ENCODE measurements at regions not wholly inside any gene's neighbourhood (a gene's known extent, or its start where the extent isn't known, plus 50 kb on each side); places are given as distances from the start of the nearest gene placed in this dataset.
"Not testable (repeated sequence)": the region's sequence is repeated elsewhere in the genome, so short reads cannot be mapped to it uniquely, and the experiment has no call there.

DNA sequence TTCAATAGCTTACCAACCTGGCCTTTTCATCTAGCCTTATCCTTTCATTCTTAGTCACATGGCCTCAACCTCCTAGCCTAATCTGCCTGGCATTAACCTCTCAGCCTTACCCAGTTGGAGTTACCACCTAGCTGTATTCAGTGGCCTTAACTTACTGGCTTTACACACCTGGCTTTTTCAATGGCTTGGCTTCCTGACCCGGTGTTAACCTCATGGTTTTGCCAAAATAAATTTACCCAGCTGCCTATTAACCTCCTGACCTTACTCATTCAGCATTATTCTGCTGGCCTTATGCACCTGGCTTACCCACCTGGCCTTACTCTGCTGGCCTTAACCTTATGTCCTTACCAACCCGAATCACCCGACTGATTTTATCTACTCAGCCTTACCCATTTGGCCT lies 135.5 kb upstream of the ZSWIM2 start:
- no peak for DNase-seq

DNA sequence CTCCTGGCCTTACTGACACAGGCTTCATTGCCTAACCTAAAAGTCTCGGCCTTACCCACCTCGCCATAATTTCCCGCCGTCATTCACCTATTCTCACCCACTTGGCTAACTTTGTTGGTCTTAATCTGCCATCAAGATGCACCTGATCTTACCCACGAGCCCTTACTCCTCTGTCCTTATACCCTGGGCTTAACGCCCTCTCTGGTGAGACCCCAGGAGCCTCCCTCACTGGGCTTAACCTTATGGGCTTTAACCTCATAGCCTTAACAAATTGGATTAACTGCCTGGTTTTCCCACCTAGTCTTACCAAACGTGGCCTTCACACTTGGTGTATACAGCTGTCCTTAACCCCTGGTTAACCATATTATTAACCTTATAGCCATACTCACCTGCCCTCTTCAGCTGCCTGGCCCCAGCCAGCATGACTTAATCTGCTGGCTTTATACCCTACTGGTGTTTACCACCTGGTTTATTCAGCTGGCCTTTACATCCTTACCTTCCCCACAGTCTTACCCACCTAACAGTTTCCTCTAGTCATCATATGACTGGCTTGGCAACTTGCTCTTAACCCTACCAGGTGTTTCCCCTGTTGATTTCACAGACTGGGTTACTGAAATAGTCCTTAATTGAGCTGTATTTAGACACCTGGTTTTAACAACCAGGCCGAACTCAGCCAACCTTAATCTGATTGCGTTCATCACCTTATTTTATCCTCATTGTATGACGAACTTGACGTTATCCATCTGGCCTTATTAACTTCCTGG lies 132.0 kb upstream of the ZSWIM2 start:
- no peak for DNase-seq

DNA sequence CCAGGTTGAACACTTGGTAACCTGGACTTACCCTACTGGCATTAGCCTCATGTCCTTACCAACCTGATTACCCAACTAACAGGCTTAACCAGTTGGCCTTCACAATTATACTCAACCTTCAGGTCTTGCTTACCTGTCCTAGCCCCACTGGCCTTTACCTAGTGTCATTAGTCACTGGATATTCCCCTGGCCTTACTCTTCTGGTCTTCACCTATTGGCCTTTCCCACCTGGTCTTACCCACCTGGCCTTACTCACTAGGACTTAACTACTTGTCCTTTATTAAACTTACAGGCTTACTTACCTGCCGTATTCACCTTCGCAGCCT lies 131.1 kb upstream of the ZSWIM2 start:
- DNase-seq: no peak

DNA sequence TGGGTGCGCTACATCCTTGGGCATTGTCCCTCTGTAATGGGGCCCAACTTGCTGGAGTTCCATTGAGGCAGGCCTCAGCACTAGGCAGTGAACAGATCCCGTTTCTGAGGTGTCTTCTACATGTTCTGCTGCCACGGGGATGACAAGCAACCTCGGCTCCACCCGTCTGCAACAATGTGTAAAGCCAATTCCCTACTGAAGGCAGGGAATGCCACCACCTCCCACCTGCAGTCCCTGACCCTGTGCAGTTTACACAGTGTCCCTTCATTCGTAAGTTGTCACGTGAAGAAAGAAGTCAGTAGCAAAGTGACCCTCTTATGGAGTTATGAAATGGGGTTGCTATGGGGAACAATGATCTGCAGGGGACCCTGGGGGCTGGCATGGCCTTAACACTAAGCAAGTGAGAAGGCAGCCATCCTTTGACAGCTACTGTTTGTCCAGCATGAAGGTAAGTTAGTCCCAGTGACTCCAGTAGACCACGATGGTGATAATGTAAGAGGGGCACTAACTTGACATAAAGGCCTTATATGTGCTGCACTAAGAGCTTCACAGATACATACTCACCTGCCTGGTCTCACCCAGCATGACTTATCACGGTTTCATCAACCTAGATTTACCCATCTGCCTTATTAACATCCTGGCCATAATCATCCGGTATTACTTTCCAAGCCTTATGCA lies 130.6 kb upstream of the ZSWIM2 start:
- DNase-seq: no peak

DNA sequence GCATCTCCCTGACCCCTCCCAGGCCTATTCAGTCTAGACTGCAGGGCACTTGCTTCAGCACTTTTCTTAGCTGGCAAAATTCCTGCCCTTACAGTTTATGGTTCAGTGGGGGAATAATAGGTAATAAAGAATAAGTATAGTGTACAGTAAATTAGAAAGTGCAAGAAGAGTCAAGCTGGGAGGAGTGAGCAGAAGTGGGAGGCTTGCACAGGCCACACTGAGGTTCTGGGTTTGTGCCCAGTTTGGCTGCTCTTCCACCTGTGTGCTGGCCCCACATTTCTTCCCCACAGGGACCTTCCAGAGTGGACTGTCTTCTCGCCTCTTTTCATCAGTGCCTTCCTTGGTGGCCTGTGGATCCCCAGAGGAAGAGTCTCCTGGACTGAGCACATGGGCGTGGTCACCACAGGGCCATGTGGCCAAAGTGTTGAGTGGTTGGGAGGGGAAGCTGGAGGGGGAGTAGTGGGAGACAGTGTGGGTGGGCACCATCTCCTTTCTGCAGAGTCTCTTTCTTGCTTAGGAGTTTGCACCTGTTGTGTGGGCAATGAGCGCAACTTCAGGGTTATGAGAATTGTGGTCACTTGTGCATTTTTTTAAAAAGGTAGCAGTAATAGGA lies 128.6 kb upstream of the ZSWIM2 start:
- no peak for DNase-seq

DNA sequence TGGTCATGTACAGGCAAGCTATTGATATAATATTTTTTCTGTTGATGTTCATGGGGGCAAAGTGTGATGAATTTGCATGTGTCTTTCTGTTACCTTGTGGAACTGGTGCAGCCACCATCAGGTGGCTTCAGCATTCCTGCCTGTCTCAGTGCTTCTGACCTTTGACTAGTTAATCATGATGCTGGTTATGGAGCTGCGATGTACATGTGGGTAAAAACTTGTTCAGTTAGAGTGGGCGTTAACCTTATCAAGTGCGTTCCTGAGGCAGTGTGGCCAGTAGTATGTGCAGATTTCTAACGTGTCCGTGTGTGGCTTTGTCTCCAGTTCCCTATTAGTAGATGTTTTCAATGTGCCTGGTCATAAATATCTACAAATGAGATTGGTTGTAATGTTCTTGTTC lies 127.4 kb upstream of the ZSWIM2 start:
- DNase-seq: peak; percentile 2

DNA sequence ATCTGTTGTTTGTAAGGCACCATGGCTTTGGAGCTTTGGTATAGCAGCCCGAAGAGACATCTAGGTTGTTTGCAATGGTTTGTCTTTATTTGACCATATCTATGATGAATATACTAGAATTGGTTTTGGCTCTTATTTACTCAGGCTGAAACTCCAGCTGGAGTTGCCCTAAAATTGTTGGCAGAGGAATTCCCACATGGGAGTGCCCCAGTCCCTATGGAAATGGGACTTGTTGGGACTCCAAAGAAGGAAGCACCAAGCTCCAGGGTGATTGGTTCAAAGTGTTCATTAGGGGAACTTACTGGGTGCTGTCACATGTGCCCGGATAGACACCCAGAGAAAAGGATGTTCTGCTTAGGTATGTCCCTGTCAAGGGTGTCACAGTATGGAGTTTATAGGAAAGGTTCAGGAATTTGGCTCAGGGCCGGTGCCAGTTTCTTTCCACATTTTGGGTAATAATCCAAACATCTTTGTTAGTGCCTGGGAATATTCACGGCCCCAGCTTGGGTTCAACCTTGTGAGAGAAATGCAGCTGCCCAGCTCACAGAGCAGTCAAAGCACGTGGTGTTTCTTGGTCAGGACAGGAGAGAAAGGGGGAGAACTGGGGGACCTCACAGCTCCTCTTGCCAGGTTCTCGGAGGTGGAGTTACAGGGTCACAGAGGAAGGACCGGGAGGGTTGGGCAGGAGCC lies 123.5 kb upstream of the ZSWIM2 start:
- DNase-seq: no peak

DNA sequence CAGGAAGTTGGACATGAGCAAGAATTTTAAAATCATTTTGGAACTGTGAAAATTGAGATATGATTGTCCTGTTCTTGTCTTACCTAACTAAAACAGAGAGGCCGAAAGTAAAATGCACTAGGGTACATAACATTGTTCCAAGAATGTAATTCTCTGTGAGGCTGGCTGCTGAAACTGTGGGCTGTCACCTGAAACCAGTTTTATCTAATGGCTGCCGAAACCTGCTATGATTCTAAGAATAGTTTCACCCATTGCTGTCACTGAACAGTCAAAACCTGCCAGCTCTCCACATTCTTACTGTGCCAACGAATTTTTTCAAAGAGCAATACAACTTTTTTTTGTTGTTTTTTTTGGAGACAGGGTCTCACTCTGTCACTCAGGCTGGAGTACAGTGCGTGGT lies 119.3 kb upstream of the ZSWIM2 start:
- DNase-seq: no peak

DNA sequence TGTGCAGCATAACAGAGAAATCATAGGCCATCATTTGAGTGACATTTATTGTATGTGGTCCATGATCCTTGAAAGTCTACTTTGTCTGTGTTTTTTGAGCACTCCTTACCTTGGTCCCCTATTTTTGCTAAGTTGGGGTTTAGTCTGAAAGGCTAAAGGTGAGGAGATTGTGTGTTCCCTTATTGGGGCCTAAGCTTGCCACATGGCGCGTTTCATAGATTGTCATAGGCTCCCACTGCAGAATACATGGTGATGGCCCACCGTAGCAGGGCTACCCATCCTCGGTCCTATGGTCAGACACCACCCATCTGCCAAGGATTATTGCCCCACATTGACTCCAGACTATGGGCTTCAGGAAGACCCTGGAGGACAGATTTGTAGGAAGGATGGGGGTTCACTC lies 117.0 kb upstream of the ZSWIM2 start:
- DNase-seq: no peak

DNA sequence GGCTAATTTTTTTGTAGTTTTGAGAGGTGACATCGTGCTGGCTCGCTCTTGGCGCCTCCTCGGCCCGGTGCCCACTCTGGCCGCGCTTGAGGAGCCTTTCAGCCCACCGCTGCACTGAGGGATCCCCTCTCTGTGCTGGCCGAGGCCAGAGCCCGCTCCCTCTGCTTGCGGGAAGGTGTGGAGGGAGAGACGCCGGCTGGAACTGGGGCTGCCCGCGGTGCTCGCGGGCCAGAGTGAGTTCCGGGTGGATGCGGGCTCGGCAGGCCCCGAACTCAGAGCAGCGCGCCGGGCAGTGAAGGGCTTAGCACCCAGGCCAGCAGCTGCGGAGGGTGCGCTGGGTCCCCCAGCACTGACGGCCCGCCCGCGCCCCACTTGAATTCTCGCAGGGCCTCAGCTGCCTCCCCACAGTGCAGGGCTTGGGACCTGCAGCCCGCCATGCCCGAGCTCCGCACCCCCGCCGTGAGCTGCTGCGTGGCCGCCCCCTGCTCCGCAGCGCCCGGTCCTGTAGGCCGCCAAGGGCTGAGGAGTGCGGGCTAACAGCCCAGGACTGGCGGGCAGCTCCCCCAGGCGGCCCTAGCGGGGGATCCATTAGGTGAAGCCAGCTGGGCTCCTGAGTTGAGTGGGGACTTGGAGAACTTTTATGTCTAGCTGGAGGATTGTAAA lies 113.2 kb upstream of the ZSWIM2 start:
- no peak for DNase-seq

DNA sequence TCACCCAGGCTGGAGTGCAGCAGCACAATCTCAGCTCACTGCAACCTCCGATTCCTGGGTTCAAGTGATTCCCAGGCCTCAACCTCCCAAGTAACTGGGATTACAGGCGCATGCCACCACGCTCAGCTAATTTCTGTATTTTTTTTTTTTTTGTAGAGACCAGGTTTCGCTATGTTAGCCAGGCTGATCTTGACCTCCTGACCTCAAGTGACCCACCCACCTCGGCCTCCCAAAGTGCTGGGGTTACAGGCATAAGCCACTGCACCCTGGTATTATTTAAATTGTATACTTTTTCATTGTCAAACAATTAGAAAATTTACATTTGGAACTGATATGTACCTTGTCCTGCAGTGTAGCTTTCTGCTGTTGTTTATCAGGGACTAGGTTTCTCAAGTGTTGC lies 111.3 kb upstream of the ZSWIM2 start:
- DNase-seq: not testable (repeated sequence)

DNA sequence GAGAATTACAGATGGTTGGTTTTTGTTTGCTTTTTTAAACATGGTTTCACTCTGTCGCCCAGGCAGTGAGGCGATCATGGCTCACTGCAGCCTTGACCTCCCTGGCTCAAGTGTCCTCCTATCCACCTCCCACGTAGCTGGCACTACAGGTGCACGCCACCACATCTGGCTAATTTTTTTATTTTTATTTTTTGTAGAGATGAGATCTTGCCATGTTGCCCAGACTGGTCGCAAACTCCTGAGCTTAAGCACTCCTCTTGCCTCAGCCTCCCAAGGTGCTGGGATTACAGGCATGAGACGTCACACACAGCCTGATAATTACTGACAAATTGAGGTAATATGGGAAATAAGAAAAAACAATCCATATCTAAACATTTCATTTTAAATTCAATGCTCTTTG lies 110.5 kb upstream of the ZSWIM2 start:
- no peak for DNase-seq

DNA sequence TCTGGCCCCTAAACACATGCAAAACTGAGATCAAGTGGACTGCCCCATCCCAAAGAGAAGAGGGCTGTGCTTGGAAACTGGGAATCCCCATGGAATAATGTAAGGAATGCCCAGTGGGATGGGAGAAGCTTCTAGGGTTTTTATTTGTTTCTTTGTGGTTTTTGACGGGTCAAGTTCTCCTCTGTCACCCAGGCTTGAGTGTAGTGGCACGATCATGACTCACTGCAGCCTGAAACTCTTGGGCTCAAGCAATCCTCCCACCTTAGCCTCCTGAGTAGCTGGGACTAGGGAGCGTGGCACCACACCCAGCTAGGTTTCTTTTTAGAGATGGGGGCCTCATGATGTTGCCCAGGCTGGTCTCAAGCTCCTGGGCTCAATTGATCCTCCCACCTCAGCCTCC lies 101.7 kb upstream of the ZSWIM2 start:
- DNase-seq: no peak

DNA sequence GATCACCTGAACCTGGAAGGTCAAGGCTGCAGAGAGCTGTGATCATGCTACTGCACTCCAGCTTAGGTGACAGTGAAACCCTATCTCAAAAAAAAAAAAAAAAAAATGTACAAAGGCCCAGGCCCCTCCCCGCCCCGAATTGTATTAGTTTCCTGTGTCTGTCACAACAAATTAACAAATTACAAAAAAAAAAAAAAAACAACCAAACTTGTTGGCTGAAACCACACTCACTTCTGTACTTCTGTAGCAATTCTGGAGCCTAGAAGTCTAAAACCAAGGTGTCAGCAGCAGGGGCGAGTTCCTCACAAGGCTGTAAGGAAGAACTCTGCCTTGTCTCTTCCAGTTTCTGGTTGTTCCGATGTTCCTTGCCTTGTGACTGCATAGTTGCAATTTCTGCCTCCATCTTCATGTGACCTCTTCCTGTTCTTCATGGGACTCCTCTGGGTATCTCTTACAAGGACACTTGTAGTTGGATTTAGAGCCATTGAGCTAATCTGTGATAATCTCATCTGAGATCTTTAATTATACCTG lies 100.8 kb upstream of the ZSWIM2 start:
- no peak for DNase-seq

DNA sequence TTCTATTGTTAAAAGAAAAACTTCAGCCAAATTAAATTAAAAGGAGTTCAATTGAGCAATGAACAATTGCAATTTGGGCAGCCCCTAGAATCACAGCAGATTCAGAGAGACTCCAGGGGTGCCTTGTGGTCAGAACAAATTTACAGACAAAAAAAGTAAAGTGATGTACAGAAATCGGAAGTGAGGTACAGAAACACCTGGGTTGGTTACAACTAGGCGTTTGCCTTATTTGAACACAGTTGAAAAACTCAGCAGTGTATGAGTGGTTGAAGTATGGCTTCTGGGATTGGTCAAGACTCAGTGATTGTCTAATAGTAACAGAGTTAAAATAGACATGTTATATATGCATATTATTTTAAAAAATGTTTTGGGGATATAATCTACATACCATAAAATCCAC lies 98.5 kb upstream of the ZSWIM2 start:
- DNase-seq: no peak

DNA sequence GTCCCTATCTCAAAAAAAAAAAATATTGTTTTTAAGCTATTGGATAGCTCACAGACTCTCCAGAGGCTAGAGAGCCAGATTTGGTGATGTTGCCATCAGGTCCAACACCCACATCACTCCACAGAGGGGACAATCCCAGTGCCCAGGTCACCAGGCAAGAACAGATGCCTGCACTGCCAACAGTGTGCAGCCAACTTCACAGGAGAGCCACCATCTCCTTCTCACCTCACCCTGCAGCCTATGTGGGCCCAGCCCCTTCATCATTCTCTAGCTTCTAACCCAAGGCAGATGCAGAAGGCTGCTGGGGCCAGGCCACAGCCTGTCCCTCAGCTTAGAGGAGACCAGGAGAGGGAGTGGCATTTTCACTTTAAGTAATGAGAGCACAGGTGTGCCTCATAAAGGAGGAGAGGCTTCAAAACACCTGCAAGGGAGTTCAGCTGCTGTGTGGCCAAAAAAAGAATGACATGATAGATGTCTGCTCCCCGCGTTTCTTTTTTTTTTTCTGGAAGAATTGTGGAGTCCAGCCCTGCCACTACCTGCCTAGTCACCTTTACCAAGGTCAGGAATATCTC lies 98.0 kb upstream of the ZSWIM2 start:
- no peak for DNase-seq

DNA sequence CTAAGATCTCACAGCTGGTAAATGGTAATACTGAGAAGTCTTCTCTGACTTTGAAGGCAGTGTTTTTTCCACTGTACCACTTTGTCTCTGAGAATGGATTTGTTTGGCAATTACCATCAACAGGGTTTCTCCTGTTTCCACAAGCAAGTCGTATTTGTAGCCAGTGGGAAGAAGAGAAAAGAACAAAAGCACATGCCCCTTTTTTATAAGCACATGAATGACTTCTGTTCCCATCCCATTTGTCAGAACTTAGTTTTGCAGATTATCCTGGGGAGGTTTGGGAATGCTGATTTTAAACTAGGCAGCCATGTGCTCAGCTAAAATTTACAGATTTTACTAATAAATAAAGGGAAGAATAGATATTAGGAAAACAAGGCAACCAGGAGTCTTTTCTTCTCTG lies 92.9 kb upstream of the ZSWIM2 start:
- DNase-seq: no peak

DNA sequence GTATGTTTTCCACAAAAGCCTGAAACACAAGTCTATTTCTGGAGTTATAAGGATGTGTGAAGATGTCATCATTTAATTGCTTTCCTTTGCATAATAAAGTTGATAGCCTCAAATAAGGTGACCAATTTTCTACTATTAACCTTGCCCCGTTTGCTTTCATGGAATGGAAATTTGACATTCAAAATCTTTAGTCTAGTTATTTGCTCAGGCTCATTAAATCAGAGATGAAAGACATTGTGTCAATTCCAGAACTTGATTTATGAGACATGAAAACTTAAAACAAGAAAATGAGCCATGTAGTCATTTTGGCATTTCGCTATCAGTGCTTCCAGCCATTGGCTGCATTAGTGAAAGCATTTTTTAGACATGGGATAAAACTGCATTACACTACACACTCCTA lies 91.5 kb upstream of the ZSWIM2 start:
- DNase-seq: no peak

DNA sequence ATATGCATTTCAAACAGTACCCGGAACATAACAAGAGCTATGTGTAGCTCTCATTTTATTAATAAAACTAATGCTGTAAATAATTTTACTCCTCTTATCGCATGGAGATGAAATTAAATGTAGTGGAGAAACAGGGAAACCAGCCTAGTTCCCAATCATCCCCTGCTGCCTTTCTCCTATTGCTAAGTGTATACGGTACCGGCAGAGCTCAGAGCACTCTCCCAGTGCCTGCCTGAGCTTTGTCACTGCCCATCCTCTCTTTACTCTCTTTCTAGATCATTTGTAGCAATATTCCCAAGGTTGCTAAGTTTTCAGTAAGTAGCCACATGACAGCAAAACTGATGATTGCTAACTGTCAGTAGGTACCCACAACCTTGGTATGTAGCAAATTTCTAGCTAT lies 85.5 kb upstream of the ZSWIM2 start:
- DNase-seq: no peak

DNA sequence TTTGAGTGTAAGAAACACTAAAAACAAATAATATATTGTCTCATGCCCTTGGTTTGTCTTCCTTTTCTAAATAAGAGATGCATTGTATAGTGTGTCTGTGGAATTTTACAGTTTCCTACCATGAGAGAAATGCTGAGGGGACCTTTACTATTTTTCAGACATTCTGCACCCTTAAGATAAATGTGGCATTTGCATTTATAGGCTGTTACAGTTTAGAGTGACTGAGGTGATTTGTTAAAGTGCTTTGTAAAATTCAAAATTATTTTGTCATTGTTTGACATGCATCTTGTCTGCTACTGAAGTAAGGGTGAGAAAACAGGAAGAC lies 78.9 kb upstream of the ZSWIM2 start:
- DNase-seq: no peak

DNA sequence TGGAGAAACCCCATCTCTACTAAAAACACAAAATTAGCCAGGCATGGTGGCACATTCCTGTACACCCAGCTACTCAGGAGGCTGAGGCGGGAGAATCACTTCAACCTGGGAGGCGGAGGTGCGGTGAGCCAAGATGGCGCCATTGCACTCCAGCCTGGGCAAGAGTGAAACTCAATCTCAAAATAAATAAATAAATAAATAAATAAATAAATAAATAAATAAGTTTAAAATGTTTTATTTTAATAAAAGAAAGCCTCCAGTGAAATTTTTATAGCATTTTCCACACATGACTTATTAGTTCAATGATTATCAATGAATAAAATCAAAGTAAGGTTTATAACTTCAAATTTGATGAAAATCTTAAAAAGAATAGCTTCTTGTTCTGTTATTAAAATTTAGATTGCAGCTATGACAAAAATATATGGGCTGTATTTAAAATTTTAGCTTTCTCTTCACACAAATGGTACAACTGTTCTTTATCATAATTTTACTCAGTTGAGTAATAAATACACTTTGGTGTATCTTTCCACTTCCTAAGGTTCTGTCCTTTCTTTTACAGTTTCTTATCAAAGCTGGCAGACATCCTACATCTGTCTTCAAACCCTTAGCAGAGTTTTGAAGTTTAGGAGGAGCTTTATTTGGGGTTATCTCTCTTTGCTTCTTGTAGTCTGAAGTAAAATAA lies 78.4 kb upstream of the ZSWIM2 start:
- DNase-seq: peak; percentile 80

DNA sequence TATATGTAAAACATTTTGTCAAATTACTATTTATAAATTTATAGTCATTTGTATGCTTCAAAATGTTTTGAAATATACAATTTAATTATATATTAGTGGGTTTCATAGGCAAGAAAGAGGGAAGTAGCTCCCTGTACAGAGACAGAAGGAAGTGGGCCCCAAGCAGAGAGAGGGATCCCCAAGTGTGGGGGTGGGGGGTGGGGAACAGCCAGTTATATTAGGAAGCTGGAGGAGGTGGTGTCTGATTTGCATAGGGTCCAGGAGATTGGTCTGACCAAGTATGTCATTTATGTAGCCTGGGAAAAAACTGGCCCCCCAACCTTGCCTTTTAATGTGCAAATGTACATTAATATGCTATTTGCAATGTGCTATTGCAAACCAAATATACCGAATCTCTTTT lies 76.5 kb upstream of the ZSWIM2 start:
- no peak for DNase-seq
